Neural progenitor cell (in vitro differentiated cells): ENCODE measurements at regions not wholly inside any gene's neighbourhood (a gene's known extent, or its start where the extent isn't known, plus 50 kb on each side); places are given as distances from the start of the nearest gene placed in this dataset.

Experiments used
- DNase-seq: peaks from one replicate; pipeline ENCODE4 v3.0.0-alpha.2; 2016; ENCODE audit warnings: low spot score
- H2AFZ ChIP-seq: fragments of 200-600 bp; sonication (generic); replicated peaks from 2 replicates; pipeline ENCODE4 v1.6.1; 2016; ENCODE audit warnings: antibody characterized with exemption
- H3F3A ChIP-seq: fragments of 200-600 bp; sonication (generic); 2 replicates; pipeline ENCODE4 v1.6.1; 2016; ENCODE audit warnings: antibody characterized with exemption, low read depth
- H3K27ac ChIP-seq: fragments of 200-600 bp; sonication (generic); 2 replicates; pipeline ENCODE4 v1.5.1; 2016; ENCODE audit warnings: mild to moderate bottlenecking
- H3K27me3 ChIP-seq: fragments of 200-600 bp; sonication (generic); 2 replicates; pipeline ENCODE4 v1.6.1; 2016; ENCODE audit warnings: mild to moderate bottlenecking, moderate library complexity
- H3K36me3 ChIP-seq: fragments of 200-600 bp; sonication (generic); 2 replicates; pipeline ENCODE4 v1.5.1; 2016
- H3K4me1 ChIP-seq: fragments of 200-600 bp; sonication (generic); 2 replicates; pipeline ENCODE4 v1.6.1; 2016; ENCODE audit warnings: mixed run types
- H3K4me2 ChIP-seq: fragments of 200-600 bp; sonication (generic); 2 replicates; pipeline ENCODE4 v1.6.1; 2016
- H3K4me3 ChIP-seq: fragments of 200-600 bp; sonication (generic); 2 replicates; pipeline ENCODE4 v1.5.1; 2016
- H3K79me2 ChIP-seq: fragments of 200-600 bp; sonication (generic); 2 replicates; pipeline ENCODE4 v1.6.1; 2016; ENCODE audit warnings: low read depth
- H3K9ac ChIP-seq: fragments of 200-600 bp; sonication (generic); 2 replicates; pipeline ENCODE4 v1.6.1; 2016
- H3K9me3 ChIP-seq: fragments of 200-600 bp; sonication (generic); 2 replicates; pipeline ENCODE4 v1.5.1; 2016; ENCODE audit warnings: low read depth
- H4K20me1 ChIP-seq: fragments of 200-600 bp; sonication (generic); 2 replicates; pipeline ENCODE4 v1.6.1; 2016; ENCODE audit warnings: low read depth
- H3K27ac Mint-ChIP-seq: 3 replicates; pipeline ENCODE4 v1.8.0; 2021; ENCODE audit warnings: mixed read lengths
- H3K27me3 Mint-ChIP-seq: 2 replicates; pipeline ENCODE4 v1.8.0; 2022; ENCODE audit warnings: low read depth, mild to moderate bottlenecking, inconsistent platforms, moderate library complexity, mixed read lengths; ENCODE audit not compliant: insufficient read depth
- H3K36me3 Mint-ChIP-seq: 3 replicates; pipeline ENCODE4 v1.8.0; 2021; ENCODE audit warnings: mixed read lengths
- H3K4me1 Mint-ChIP-seq: 3 replicates; pipeline ENCODE4 v1.8.0; 2021; ENCODE audit warnings: mixed read lengths
- H3K4me3 Mint-ChIP-seq: 3 replicates; pipeline ENCODE4 v1.8.0; 2021; ENCODE audit warnings: mild to moderate bottlenecking, moderate library complexity, mixed read lengths
- H3K9me3 Mint-ChIP-seq: 3 replicates; pipeline ENCODE4 v1.8.0; 2020; ENCODE audit warnings: mixed read lengths
- CTCF ChIP-seq: fragments of 200-600 bp; sonication (generic); IDR thresholded peaks from 2 replicates; pipeline ENCODE4 v1.5.1; 2017; ENCODE audit warnings: antibody characterized with exemption, mild to moderate bottlenecking
- EZH2 ChIP-seq: fragments of 200-600 bp; sonication (generic); IDR thresholded peaks from 2 replicates; pipeline ENCODE4 v1.6.1; 2017; ENCODE audit warnings: antibody characterized with exemption, mild to moderate bottlenecking, moderate library complexity
- EZH2phosphoT487 ChIP-seq: fragments of 200-600 bp; sonication (generic); IDR thresholded peaks from 2 replicates; pipeline ENCODE4 v1.6.1; 2017; ENCODE audit warnings: antibody characterized with exemption

GRCh38 chr15:31477851-31478701 lies 151.4 kb downstream of the KLF13 start:
- Mint-ChIP-seq H3K9me3 (peaks cover 4% of the 10 kb centered on the region), H3K4me1 (peaks cover 8% of the 10 kb centered on the region), H3K27me3 (peaks cover 22% of the 10 kb centered on the region), H3K36me3 (peaks cover 4% of the 10 kb centered on the region), H3K27ac (no peak overlapping the region), H3K4me3 (no peak overlapping the region)
- no peak overlapping the region for H2AFZ ChIP-seq
- H3K79me2 ChIP-seq, result no peaks in the 10 kb centered on the region
- TF ChIP-seq EZH2phosphoT487 (no peak), EZH2 (no peak), CTCF (no peak)
- no peak overlapping the region for H3K27ac ChIP-seq
- peaks cover 8% of the 10 kb centered on the region for H3K4me1 ChIP-seq
- H3K4me2 ChIP-seq, result no peak overlapping the region
- no peaks in the 10 kb centered on the region for H4K20me1 ChIP-seq
- no peaks in the 10 kb centered on the region for H3K36me3 ChIP-seq
- H3K4me3 ChIP-seq, result no peak overlapping the region
- no peaks in the 10 kb centered on the region for H3K9me3 ChIP-seq
- no peak for DNase-seq
- H3K27me3 ChIP-seq, result peaks cover 13% of the 10 kb centered on the region
- H3F3A ChIP-seq, result no peaks in the 10 kb centered on the region
- H3K9ac ChIP-seq, result no peak overlapping the region

GRCh38 chr15:31478702-31479221 lies 152.1 kb downstream of the KLF13 start:
- no peak overlapping the region for H3K9ac ChIP-seq
- no peak overlapping the region for H3K27ac Mint-ChIP-seq
- H3K36me3 ChIP-seq, result no peaks in the 10 kb centered on the region
- no peak overlapping the region for H3K4me3 Mint-ChIP-seq
- no peaks in the 10 kb centered on the region for H3K9me3 ChIP-seq
- no peak overlapping the region for H3K4me2 ChIP-seq
- peaks cover 4% of the 10 kb centered on the region for H3K4me1 Mint-ChIP-seq
- peaks cover 4% of the 10 kb centered on the region for H3K9me3 Mint-ChIP-seq
- H2AFZ ChIP-seq, result no peak overlapping the region
- H3K4me3 ChIP-seq, result no peak overlapping the region
- no peak for DNase-seq
- H3K27me3 Mint-ChIP-seq, result peaks cover 22% of the 10 kb centered on the region
- TF ChIP-seq CTCF (no peak), EZH2phosphoT487 (no peak), EZH2 (no peak)
- H3K36me3 Mint-ChIP-seq, result peaks cover 4% of the 10 kb centered on the region
- H3K27ac ChIP-seq, result no peak overlapping the region
- peaks cover 8% of the 10 kb centered on the region for H3K4me1 ChIP-seq
- no peaks in the 10 kb centered on the region for H3F3A ChIP-seq
- peaks cover 17% of the 10 kb centered on the region for H3K27me3 ChIP-seq
- no peaks in the 10 kb centered on the region for H4K20me1 ChIP-seq
- H3K79me2 ChIP-seq, result no peaks in the 10 kb centered on the region

- Mint-ChIP-seq H3K36me3 (peaks cover 12% of the 10 kb centered on the region), H3K27me3 (peaks cover 32% of the 10 kb centered on the region), H3K4me3 (no peak overlapping the region), H3K4me1 (peaks cover 6% of the 10 kb centered on the region), H3K9me3 (peaks cover 13% of the 10 kb centered on the region), H3K27ac (no peak overlapping the region)
- Histone ChIP-seq H3K79me2 (no peaks in the 10 kb centered on the region), H3K36me3 (no peaks in the 10 kb centered on the region), H3K4me1 (peaks cover 6% of the 10 kb centered on the region), H3K4me2 (no peak overlapping the region), H3K27me3 (peaks cover 25% of the 10 kb centered on the region), H3K9ac (no peak overlapping the region), H2AFZ (no peak overlapping the region), H4K20me1 (no peaks in the 10 kb centered on the region), H3K9me3 (no peaks in the 10 kb centered on the region), H3F3A (no peaks in the 10 kb centered on the region), H3K4me3 (no peak overlapping the region), H3K27ac (no peak overlapping the region)
- TF ChIP-seq EZH2 (no peak), EZH2phosphoT487 (no peak), CTCF (no peak)
- DNase-seq, result no peak
Measured at GRCh38 chr15:31480356-31481025, 153.9 kb downstream of the KLF13 start.
